ENCODE measurements at regions not wholly inside any gene's neighbourhood (a gene's known extent, or its start where the extent isn't known, plus 50 kb on each side); places are given as distances from the start of the nearest gene placed in this dataset.

DNA sequence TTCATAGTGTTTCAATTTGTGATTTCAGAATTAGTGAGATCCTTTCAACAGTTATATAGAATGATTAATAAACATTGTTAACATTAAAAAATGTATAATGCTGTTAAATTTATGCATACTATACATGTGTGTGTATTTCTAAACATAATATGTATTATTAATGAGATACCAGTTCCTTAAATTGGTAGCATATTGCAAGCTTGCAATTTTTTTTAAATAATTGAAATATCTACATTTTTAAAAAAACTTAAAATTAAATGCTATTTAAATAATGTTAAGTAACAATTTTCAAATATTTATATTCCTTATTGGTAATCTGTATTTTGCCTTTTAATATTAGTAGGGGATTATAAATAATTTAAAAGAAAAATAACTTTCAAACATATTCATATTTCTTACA lies 1479.5 kb upstream of the PCDH7 start:
- TF ChIP-seq, protein P1, sequence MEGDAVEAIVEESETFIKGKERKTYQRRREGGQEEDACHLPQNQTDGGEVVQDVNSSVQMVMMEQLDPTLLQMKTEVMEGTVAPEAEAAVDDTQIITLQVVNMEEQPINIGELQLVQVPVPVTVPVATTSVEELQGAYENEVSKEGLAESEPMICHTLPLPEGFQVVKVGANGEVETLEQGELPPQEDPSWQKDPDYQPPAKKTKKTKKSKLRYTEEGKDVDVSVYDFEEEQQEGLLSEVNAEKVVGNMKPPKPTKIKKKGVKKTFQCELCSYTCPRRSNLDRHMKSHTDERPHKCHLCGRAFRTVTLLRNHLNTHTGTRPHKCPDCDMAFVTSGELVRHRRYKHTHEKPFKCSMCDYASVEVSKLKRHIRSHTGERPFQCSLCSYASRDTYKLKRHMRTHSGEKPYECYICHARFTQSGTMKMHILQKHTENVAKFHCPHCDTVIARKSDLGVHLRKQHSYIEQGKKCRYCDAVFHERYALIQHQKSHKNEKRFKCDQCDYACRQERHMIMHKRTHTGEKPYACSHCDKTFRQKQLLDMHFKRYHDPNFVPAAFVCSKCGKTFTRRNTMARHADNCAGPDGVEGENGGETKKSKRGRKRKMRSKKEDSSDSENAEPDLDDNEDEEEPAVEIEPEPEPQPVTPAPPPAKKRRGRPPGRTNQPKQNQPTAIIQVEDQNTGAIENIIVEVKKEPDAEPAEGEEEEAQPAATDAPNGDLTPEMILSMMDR (IDR thresholded peaks at IDR 0.05; ENCODE audit: low read depth, low read length, poor library complexity, severe bottlenecking), result no peak
- TF ChIP-seq EZH2phosphoT487 (IDR thresholded peaks at IDR 0.05; ENCODE audit: borderline replicate concordance, low read length), result no peak

Measured in DOHH2 (cell line).